Urinary bladder (tissue), 3 donors: ENCODE measurements at regions not wholly inside any gene's neighbourhood (a gene's known extent, or its start where the extent isn't known, plus 50 kb on each side); places are given as distances from the start of the nearest gene placed in this dataset.
A peak's percentile ranks its signal among the peaks of the same experiment; 100 is the strongest.

Source experiments
- DNase-seq: peaks from one replicate; pipeline ENCODE4 v3.0.0-alpha.2; 2015; ENCODE audit errors: extremely low spot score
- H3K27ac ChIP-seq: one replicate; pipeline ENCODE4 v1.5.1; 2013; ENCODE audit warnings: low read depth, mild to moderate bottlenecking, moderate library complexity
- H3K36me3 ChIP-seq: one replicate; pipeline ENCODE4 v1.6.1; 2013; ENCODE audit warnings: mild to moderate bottlenecking, moderate library complexity; ENCODE audit not compliant: insufficient read depth
- H3K4me1 ChIP-seq: one replicate; pipeline ENCODE4 v1.6.1; 2013; ENCODE audit warnings: mild to moderate bottlenecking, moderate library complexity; ENCODE audit not compliant: insufficient read depth
- H3K4me3 ChIP-seq: one replicate; pipeline ENCODE4 v1.5.1; 2013; ENCODE audit warnings: low read depth, low read length
- WGBS: extraction: QIAGEN DNeasy Blood & Tissue Kit; methylation state at CpG from one replicate; pipeline ENCODE4 v1.1.7; 2013; 5-methylcytosine and 5-hydroxymethylcytosine counted together
- donor health status: healthy with polysubstance abuse.
- donor health status: healthy.

GRCh38 chr11:25377466-25377865 is 880.6 kb downstream of the LUZP2 start:
- DNase-seq = no peak
- WGBS = 95% methylated on average over 2 of the region's 2 CpGs
- no peak overlapping the region for H3K4me3 ChIP-seq
- no peaks in the 10 kb centered on the region for H3K36me3 ChIP-seq
- no peak overlapping the region for H3K27ac ChIP-seq
- H3K4me1 ChIP-seq = no peaks in the 10 kb centered on the region

- no peak overlapping the region for H3K4me3 ChIP-seq
- no peak for DNase-seq
- H3K4me1 ChIP-seq = no peaks in the 10 kb centered on the region
- H3K36me3 ChIP-seq = no peaks in the 10 kb centered on the region
- no peak overlapping the region for H3K27ac ChIP-seq
Observed at GRCh38 chr11:25396847-25397246, 900.0 kb downstream of the LUZP2 start.

GRCh38 chr11:25408146-25408545 is 911.3 kb downstream of the LUZP2 start:
- Histone ChIP-seq H3K36me3 (no peaks in the 10 kb centered on the region), H3K4me3 (no peak overlapping the region), H3K4me1 (no peaks in the 10 kb centered on the region), H3K27ac (no peak overlapping the region)
- 91% methylated on average over 1 of the region's 1 CpG for WGBS
- no peak for DNase-seq

- no peak for DNase-seq
- no peak overlapping the region for H3K4me3 ChIP-seq
- no peaks in the 10 kb centered on the region for H3K36me3 ChIP-seq
- WGBS = 59% methylated on average over 3 of the region's 3 CpGs
- H3K27ac ChIP-seq = no peak overlapping the region
- no peaks in the 10 kb centered on the region for H3K4me1 ChIP-seq
Observed at GRCh38 chr11:25415793-25416192, 916.1 kb upstream of the ANO3 start.

GRCh38 chr11:25423436-25424199 is 908.3 kb upstream of the ANO3 start:
- Histone ChIP-seq H3K4me3 (no peak overlapping the region), H3K36me3 (no peaks in the 10 kb centered on the region), H3K27ac (no peak overlapping the region), H3K4me1 (no peaks in the 10 kb centered on the region)
- WGBS = 48% methylated on average over 9 of the region's 9 CpGs
- DNase-seq = no peak

- Histone ChIP-seq H3K4me1 (no peaks in the 10 kb centered on the region), H3K4me3 (no peak overlapping the region), H3K27ac (no peak overlapping the region), H3K36me3 (no peaks in the 10 kb centered on the region)
- 83% methylated on average over 2 of the region's 2 CpGs for WGBS
- DNase-seq = no peak
Observed at GRCh38 chr11:25432376-25432775, 899.6 kb upstream of the ANO3 start.

GRCh38 chr11:25435197-25435596 is 896.7 kb upstream of the ANO3 start:
- no peak for DNase-seq
- H3K27ac ChIP-seq = no peak overlapping the region
- no peaks in the 10 kb centered on the region for H3K36me3 ChIP-seq
- WGBS = 83% methylated on average over 1 of the region's 1 CpG
- H3K4me3 ChIP-seq = no peak overlapping the region
- no peaks in the 10 kb centered on the region for H3K4me1 ChIP-seq

GRCh38 chr11:25436326-25436725 is 895.6 kb upstream of the ANO3 start:
- Histone ChIP-seq H3K4me3 (no peak overlapping the region), H3K4me1 (no peaks in the 10 kb centered on the region), H3K27ac (no peak overlapping the region), H3K36me3 (no peaks in the 10 kb centered on the region)
- no peak for DNase-seq
- 86% methylated on average over 2 of the region's 2 CpGs for WGBS

- no peak overlapping the region for H3K27ac ChIP-seq
- H3K36me3 ChIP-seq = no peaks in the 10 kb centered on the region
- H3K4me1 ChIP-seq = peaks cover 2% of the 10 kb centered on the region
- DNase-seq = peak; percentile 6
- H3K4me3 ChIP-seq = no peak overlapping the region
- WGBS = 28% methylated on average over 3 of the region's 3 CpGs
Observed at GRCh38 chr11:25441421-25441820, 890.5 kb upstream of the ANO3 start.

GRCh38 chr11:25449091-25449490 is 882.8 kb upstream of the ANO3 start:
- Histone ChIP-seq H3K27ac (no peak overlapping the region), H3K4me1 (no peaks in the 10 kb centered on the region), H3K36me3 (no peaks in the 10 kb centered on the region), H3K4me3 (no peak overlapping the region)
- WGBS = 81% methylated on average over 1 of the region's 1 CpG
- DNase-seq = no peak

GRCh38 chr11:25453471-25453870 is 878.5 kb upstream of the ANO3 start:
- no peak overlapping the region for H3K27ac ChIP-seq
- WGBS = 97% methylated on average over 8 of the region's 8 CpGs
- no peaks in the 10 kb centered on the region for H3K4me1 ChIP-seq
- no peak overlapping the region for H3K4me3 ChIP-seq
- DNase-seq = no peak
- no peaks in the 10 kb centered on the region for H3K36me3 ChIP-seq

GRCh38 chr11:25456211-25456610 is 875.7 kb upstream of the ANO3 start:
- Histone ChIP-seq H3K4me3 (no peak overlapping the region), H3K36me3 (no peaks in the 10 kb centered on the region), H3K4me1 (no peaks in the 10 kb centered on the region), H3K27ac (no peak overlapping the region)
- no peak for DNase-seq
- 95% methylated on average over 1 of the region's 1 CpG for WGBS

GRCh38 chr11:25483915-25484635 is 847.9 kb upstream of the ANO3 start:
- no peaks in the 10 kb centered on the region for H3K4me1 ChIP-seq
- no peaks in the 10 kb centered on the region for H3K36me3 ChIP-seq
- H3K4me3 ChIP-seq = no peak overlapping the region
- WGBS = 53% methylated on average over 5 of the region's 5 CpGs
- no peak for DNase-seq
- no peak overlapping the region for H3K27ac ChIP-seq

GRCh38 chr11:25485315-25485714 is 846.6 kb upstream of the ANO3 start:
- Histone ChIP-seq H3K27ac (no peak overlapping the region), H3K36me3 (no peaks in the 10 kb centered on the region), H3K4me3 (no peak overlapping the region), H3K4me1 (no peaks in the 10 kb centered on the region)
- no peak for DNase-seq
- 8% methylated on average over 2 of the region's 2 CpGs for WGBS
